ENCODE measurements at regions not wholly inside any gene's neighbourhood (a gene's known extent, or its start where the extent isn't known, plus 50 kb on each side); places are given as distances from the start of the nearest gene placed in this dataset.

- no peak overlapping the region for H3K4me3 ChIP-seq (ENCODE audit: low read depth, low read length)
- no peak for TF ChIP-seq CTCF (IDR thresholded peaks at IDR 0.05; ENCODE audit: low read depth, low read length, missing control alignments)
- DNase-seq (ENCODE audit: low read depth) = no peak
Observed at GRCh38 chr11:92750794-92751193, 218.7 kb upstream of the MTNR1B start.

GRCh38 chr11:92751594-92751993 lies 217.9 kb upstream of the MTNR1B start:
- no peak for DNase-seq (ENCODE audit: low read depth)
- H3K4me3 ChIP-seq (ENCODE audit: low read depth, low read length) = no peak overlapping the region
- TF ChIP-seq CTCF (IDR thresholded peaks at IDR 0.05; ENCODE audit: low read depth, low read length, missing control alignments) = no peak

- no peak for TF ChIP-seq CTCF (IDR thresholded peaks at IDR 0.05; ENCODE audit: low read depth, low read length, missing control alignments)
- H3K4me3 ChIP-seq (ENCODE audit: low read depth, low read length) = no peak overlapping the region
- no peak for DNase-seq (ENCODE audit: low read depth)
Observed at GRCh38 chr11:92752122-92752521, 217.3 kb upstream of the MTNR1B start.

- no peak for DNase-seq (ENCODE audit: low read depth)
- no peak overlapping the region for H3K4me3 ChIP-seq (ENCODE audit: low read depth, low read length)
- TF ChIP-seq CTCF (IDR thresholded peaks at IDR 0.05; ENCODE audit: low read depth, low read length, missing control alignments) = no peak
Observed at GRCh38 chr11:92753161-92753560, 216.3 kb upstream of the MTNR1B start.

GRCh38 chr11:92758241-92758780 lies 211.1 kb upstream of the MTNR1B start:
- no peak overlapping the region for H3K4me3 ChIP-seq (ENCODE audit: low read depth, low read length)
- DNase-seq (ENCODE audit: low read depth) = no peak
- TF ChIP-seq CTCF (IDR thresholded peaks at IDR 0.05; ENCODE audit: low read depth, low read length, missing control alignments) = no peak

GRCh38 chr11:92759571-92760214 lies 209.8 kb upstream of the MTNR1B start:
- no peak overlapping the region for H3K4me3 ChIP-seq (ENCODE audit: low read depth, low read length)
- DNase-seq (ENCODE audit: low read depth) = no peak
- TF ChIP-seq CTCF (IDR thresholded peaks at IDR 0.05; ENCODE audit: low read depth, low read length, missing control alignments) = no peak

- no peak for TF ChIP-seq CTCF (IDR thresholded peaks at IDR 0.05; ENCODE audit: low read depth, low read length, missing control alignments)
- DNase-seq (ENCODE audit: low read depth) = no peak
- no peak overlapping the region for H3K4me3 ChIP-seq (ENCODE audit: low read depth, low read length)
Observed at GRCh38 chr11:92762121-92762540, 207.3 kb upstream of the MTNR1B start.

Measured in GM12864 (cell line).